HG03432 (cell line): ENCODE measurements at regions not wholly inside any gene's neighbourhood (a gene's known extent, or its start where the extent isn't known, plus 50 kb on each side); places are given as distances from the start of the nearest gene placed in this dataset.

Experiments used
- ATAC-seq: cut with Tn5 transposase; IDR thresholded peaks from one replicate; pipeline ENCODE4 v1.9.1; 2021; ENCODE audit warnings: mild to moderate bottlenecking, moderate library complexity; ENCODE audit not compliant: unreplicated experiment

- ATAC-seq, result no peak
These were observed 119.0 kb upstream of the CELF4 start for GRCh38 chr18:37684590-37684989.

- no peak for ATAC-seq
These were observed 118.6 kb upstream of the CELF4 start for GRCh38 chr18:37684183-37684582.

GRCh38 chr18:37680911-37681310, 115.3 kb upstream of the CELF4 start:
- ATAC-seq, result no peak

GRCh38 chr18:37676276-37676675, 110.7 kb upstream of the CELF4 start:
- no peak for ATAC-seq

- ATAC-seq, result no peak
These were observed 110.1 kb upstream of the CELF4 start for GRCh38 chr18:37675699-37676098.

- no peak for ATAC-seq
These were observed 109.0 kb upstream of the CELF4 start for GRCh38 chr18:37674570-37674969.

- no peak for ATAC-seq
These were observed 108.1 kb upstream of the CELF4 start for GRCh38 chr18:37673671-37674070.

- ATAC-seq, result no peak
These were observed 107.5 kb upstream of the CELF4 start for GRCh38 chr18:37672932-37673595.

GRCh38 chr18:37672001-37672400, 106.4 kb upstream of the CELF4 start:
- no peak for ATAC-seq

- ATAC-seq, result no peak
These were observed 105.9 kb upstream of the CELF4 start for GRCh38 chr18:37671530-37671929.

- ATAC-seq, result no peak
These were observed 105.5 kb upstream of the CELF4 start for GRCh38 chr18:37671119-37671518.

- ATAC-seq, result no peak
These were observed 104.5 kb upstream of the CELF4 start for GRCh38 chr18:37669991-37670534.

GRCh38 chr18:37668971-37669747, 103.6 kb upstream of the CELF4 start:
- ATAC-seq, result no peak

- ATAC-seq, result no peak
These were observed 102.2 kb upstream of the CELF4 start for GRCh38 chr18:37667836-37668235.

- ATAC-seq, result no peak
These were observed 101.4 kb upstream of the CELF4 start for GRCh38 chr18:37666991-37667390.

- ATAC-seq, result no peak
These were observed 100.9 kb upstream of the CELF4 start for GRCh38 chr18:37666451-37666850.

GRCh38 chr18:37665346-37665745, 99.7 kb upstream of the CELF4 start:
- no peak for ATAC-seq

GRCh38 chr18:37663446-37663845, 97.8 kb upstream of the CELF4 start:
- ATAC-seq, result no peak

GRCh38 chr18:37662546-37663339, 97.1 kb upstream of the CELF4 start:
- ATAC-seq, result no peak

- ATAC-seq, result no peak
These were observed 96.5 kb upstream of the CELF4 start for GRCh38 chr18:37662099-37662498.

GRCh38 chr18:37661478-37661877, 95.9 kb upstream of the CELF4 start:
- ATAC-seq, result no peak
